ENCODE measurements at regions not wholly inside any gene's neighbourhood (a gene's known extent, or its start where the extent isn't known, plus 50 kb on each side); places are given as distances from the start of the nearest gene placed in this dataset.

- Mint-ChIP-seq H3K27me3 (ENCODE audit: unreplicated experiment) (no peaks in the 10 kb centered on the region), H3K4me3 (ENCODE audit: unreplicated experiment) (no peak overlapping the region), H3K9me3 (ENCODE audit: unreplicated experiment) (no peaks in the 10 kb centered on the region), H3K27ac (ENCODE audit: unreplicated experiment) (no peak overlapping the region), H3K36me3 (ENCODE audit: unreplicated experiment) (no peaks in the 10 kb centered on the region), H3K4me1 (ENCODE audit: unreplicated experiment) (peaks cover 51% of the 10 kb centered on the region)
- DNase-seq (ENCODE audit: extremely low spot score, unreplicated experiment) = no peak
- no peak for TF ChIP-seq CTCF (IDR thresholded peaks at IDR 0.05)
Measured at GRCh38 chr1:59183749-59184317, 113.1 kb upstream of the FGGY start.

- Mint-ChIP-seq H3K4me1 (ENCODE audit: unreplicated experiment) (peaks cover 51% of the 10 kb centered on the region), H3K27me3 (ENCODE audit: unreplicated experiment) (no peaks in the 10 kb centered on the region), H3K9me3 (ENCODE audit: unreplicated experiment) (no peaks in the 10 kb centered on the region), H3K36me3 (ENCODE audit: unreplicated experiment) (no peaks in the 10 kb centered on the region), H3K27ac (ENCODE audit: unreplicated experiment) (no peak overlapping the region), H3K4me3 (ENCODE audit: unreplicated experiment) (no peak overlapping the region)
- no peak for DNase-seq (ENCODE audit: extremely low spot score, unreplicated experiment)
- no peak for TF ChIP-seq CTCF (IDR thresholded peaks at IDR 0.05)
Measured at GRCh38 chr1:59184365-59184905, 112.5 kb upstream of the FGGY start.

GRCh38 chr1:59185163-59185860 lies 111.6 kb upstream of the FGGY start:
- H3K9me3 Mint-ChIP-seq (ENCODE audit: unreplicated experiment) = no peaks in the 10 kb centered on the region
- no peaks in the 10 kb centered on the region for H3K36me3 Mint-ChIP-seq (ENCODE audit: unreplicated experiment)
- H3K4me1 Mint-ChIP-seq (ENCODE audit: unreplicated experiment) = peaks cover 51% of the 10 kb centered on the region
- no peak overlapping the region for H3K4me3 Mint-ChIP-seq (ENCODE audit: unreplicated experiment)
- no peak for TF ChIP-seq CTCF (IDR thresholded peaks at IDR 0.05)
- no peak for DNase-seq (ENCODE audit: extremely low spot score, unreplicated experiment)
- H3K27ac Mint-ChIP-seq (ENCODE audit: unreplicated experiment) = no peak overlapping the region
- H3K27me3 Mint-ChIP-seq (ENCODE audit: unreplicated experiment) = no peaks in the 10 kb centered on the region

- DNase-seq (ENCODE audit: extremely low spot score, unreplicated experiment) = no peak
- H3K4me1 Mint-ChIP-seq (ENCODE audit: unreplicated experiment) = peaks cover 51% of the 10 kb centered on the region
- peak; percentile 52 for TF ChIP-seq CTCF (IDR thresholded peaks at IDR 0.05)
- peak overlapping the region; percentile 66 for H3K27ac Mint-ChIP-seq (ENCODE audit: unreplicated experiment)
- H3K9me3 Mint-ChIP-seq (ENCODE audit: unreplicated experiment) = peaks cover 11% of the 10 kb centered on the region
- no peak overlapping the region for H3K4me3 Mint-ChIP-seq (ENCODE audit: unreplicated experiment)
- no peaks in the 10 kb centered on the region for H3K36me3 Mint-ChIP-seq (ENCODE audit: unreplicated experiment)
- no peaks in the 10 kb centered on the region for H3K27me3 Mint-ChIP-seq (ENCODE audit: unreplicated experiment)
Measured at GRCh38 chr1:59186656-59187055, 110.2 kb upstream of the FGGY start.

- TF ChIP-seq CTCF (IDR thresholded peaks at IDR 0.05) = no peak
- Mint-ChIP-seq H3K9me3 (ENCODE audit: unreplicated experiment) (peaks cover 16% of the 10 kb centered on the region), H3K36me3 (ENCODE audit: unreplicated experiment) (no peaks in the 10 kb centered on the region), H3K4me3 (ENCODE audit: unreplicated experiment) (no peak overlapping the region), H3K27ac (ENCODE audit: unreplicated experiment) (no peak overlapping the region), H3K4me1 (ENCODE audit: unreplicated experiment) (peaks cover 51% of the 10 kb centered on the region), H3K27me3 (ENCODE audit: unreplicated experiment) (no peaks in the 10 kb centered on the region)
- no peak for DNase-seq (ENCODE audit: extremely low spot score, unreplicated experiment)
Measured at GRCh38 chr1:59188413-59189213, 108.3 kb upstream of the FGGY start.

Data from osteocyte (in vitro differentiated cells).